T-cell (primary cell): ENCODE measurements at regions not wholly inside any gene's neighbourhood (a gene's known extent, or its start where the extent isn't known, plus 50 kb on each side); places are given as distances from the start of the nearest gene placed in this dataset.
"Not testable (repeated sequence)": the region's sequence is repeated elsewhere in the genome, so short reads cannot be mapped to it uniquely, and the experiment has no call there.

ENCODE experiments used
- ATAC-seq, 4 experiments: fragments of 200-7000 bp in 3 of 4; fragments of 150-1000 bp in 1 of 4; cut with Tn5 transposase; replicated peaks in 1 of 4; 1 replicate in 3 of 4; 2 replicates in 1 of 4; pipeline ENCODE4 v1.10.0; 2021; ENCODE audit warnings: moderate library complexity in 3 of 4, mild to moderate bottlenecking in 2 of 4, moderate number of reproducible peaks in 1 of 4
- CTCF ChIA-PET, 2 donors: fragments of 300-600 bp; sonication (Branson Sonifier 250); formaldehyde crosslinking; loops; one replicate each; lab custom pipeline; 2022; ENCODE audit warnings: antibody characterized with exemption in 2 of 2; lab: Charles Lee
- POLR2A ChIA-PET, 2 donors: fragments of 300-600 bp; sonication (Branson Sonifier 250); formaldehyde crosslinking; loops; one replicate each; lab custom pipeline; 2022; ENCODE audit warnings: antibody characterized with exemption in 2 of 2; lab: Charles Lee
- DNase-seq, 35 experiments: peaks; one replicate each; pipeline versions ENCODE4 v3.0.0 to v3.0.0-alpha.2; 2013 to 2023
- H3K27ac ChIP-seq: one replicate; pipeline ENCODE4 v1.5.1; 2013; ENCODE audit warnings: low read length
- H3K27me3 ChIP-seq, 2 experiments: replicated peaks in 1 of 2; 1 replicate in 1 of 2; 2 replicates in 1 of 2; pipeline versions ENCODE4 v1.6.1 to v1.7.0; 2013; ENCODE audit warnings: low read length in 1 of 2, mixed read lengths in 1 of 2; ENCODE audit not compliant: control insufficient read depth in 2 of 2, insufficient read depth in 2 of 2; ENCODE audit errors: extremely low read depth in 1 of 2
- H3K36me3 ChIP-seq, 2 donors: 1 replicate in 1 of 2; 2 replicates in 1 of 2; pipeline versions ENCODE4 v1.6.1 to v1.7.0; 2013; ENCODE audit warnings: low read length in 1 of 2; ENCODE audit not compliant: control insufficient read depth in 2 of 2, insufficient read depth in 1 of 2; ENCODE audit errors: extremely low read depth in 1 of 2
- H3K4me1 ChIP-seq, 2 experiments: 1 replicate in 1 of 2; 2 replicates in 1 of 2; pipeline versions ENCODE4 v1.6.1 to v1.7.0; 2013; ENCODE audit warnings: low read length in 2 of 2, mixed read lengths in 1 of 2; ENCODE audit not compliant: insufficient read depth in 2 of 2, control insufficient read depth in 1 of 2; ENCODE audit errors: extremely low read depth in 1 of 2
- H3K4me3 ChIP-seq, 2 donors: 1 replicate in 1 of 2; 2 replicates in 1 of 2; pipeline versions ENCODE4 v1.5.1 to v1.7.0; 2013; ENCODE audit warnings: mild to moderate bottlenecking in 2 of 2, low read length in 1 of 2, moderate library complexity in 1 of 2; ENCODE audit not compliant: control insufficient read depth in 1 of 2; ENCODE audit errors: extremely low read depth in 1 of 2
- H3K9me3 ChIP-seq: 2 replicates; pipeline ENCODE4 v1.7.0; 2013
- H3K27ac Mint-ChIP-seq, 2 donors: one replicate each; pipeline ENCODE4 v1.8.0; 2020 to 2021; ENCODE audit warnings: mild to moderate bottlenecking in 2 of 2, mixed read lengths in 2 of 2
- H3K27me3 Mint-ChIP-seq, 2 donors: one replicate each; pipeline ENCODE4 v1.8.0; 2021 to 2022; ENCODE audit warnings: mixed read lengths in 2 of 2
- H3K36me3 Mint-ChIP-seq: one replicate; pipeline ENCODE4 v1.8.0; 2021; ENCODE audit warnings: mixed read lengths
- H3K4me1 Mint-ChIP-seq, 3 donors: one replicate each; pipeline ENCODE4 v1.8.0; 2020 to 2022; ENCODE audit warnings: mixed read lengths in 3 of 3, mild to moderate bottlenecking in 1 of 3
- H3K4me3 Mint-ChIP-seq, 3 donors: one replicate each; pipeline ENCODE4 v1.8.0; 2020 to 2022; ENCODE audit warnings: mild to moderate bottlenecking in 3 of 3, mixed read lengths in 3 of 3, moderate library complexity in 3 of 3
- H3K9me3 Mint-ChIP-seq, 3 donors: one replicate each; pipeline ENCODE4 v1.8.0; 2020 to 2022; ENCODE audit warnings: mixed read lengths in 3 of 3
- WGBS: methylation state at CpG from one replicate; pipeline ENCODE4 v1.1.5; 2013; ENCODE audit warnings: missing lambda C conversion rate; ENCODE audit not compliant: insufficient coverage; 5-methylcytosine and 5-hydroxymethylcytosine counted together

- WGBS = no CpG with 5 or more reads among the region's 5 CpGs
- H3K27me3 ChIP-seq, H3K27me3 Mint-ChIP-seq, H3K27ac ChIP-seq, DNase-seq, H3K27ac Mint-ChIP-seq, ATAC-seq, H3K4me1 ChIP-seq, H3K4me1 Mint-ChIP-seq, H3K4me3 ChIP-seq, H3K36me3 Mint-ChIP-seq, H3K9me3 Mint-ChIP-seq, H3K9me3 ChIP-seq, H3K4me3 Mint-ChIP-seq, CTCF ChIA-PET, POLR2A ChIA-PET, H3K36me3 ChIP-seq: not testable (repeated sequence)
Observed at GRCh38 chr12:9543341-9543740, 64.4 kb downstream of the KLRB1 start.

GRCh38 chr12:9542827-9543226 lies 64.9 kb downstream of the KLRB1 start:
- DNase-seq, H3K4me1 ChIP-seq, ATAC-seq, H3K36me3 Mint-ChIP-seq, H3K36me3 ChIP-seq, POLR2A ChIA-PET, H3K9me3 Mint-ChIP-seq, CTCF ChIA-PET, H3K27ac ChIP-seq, H3K27ac Mint-ChIP-seq, H3K9me3 ChIP-seq, H3K4me1 Mint-ChIP-seq, H3K27me3 ChIP-seq, H3K4me3 ChIP-seq, H3K27me3 Mint-ChIP-seq, H3K4me3 Mint-ChIP-seq: not testable (repeated sequence)
- WGBS = no CpG with 5 or more reads among the region's 3 CpGs

- DNase-seq, H3K27ac ChIP-seq, H3K9me3 ChIP-seq, POLR2A ChIA-PET, H3K4me1 Mint-ChIP-seq, H3K27me3 ChIP-seq, H3K4me1 ChIP-seq, H3K4me3 ChIP-seq, ATAC-seq, H3K4me3 Mint-ChIP-seq, CTCF ChIA-PET, H3K27me3 Mint-ChIP-seq, H3K9me3 Mint-ChIP-seq, H3K27ac Mint-ChIP-seq, H3K36me3 ChIP-seq, H3K36me3 Mint-ChIP-seq: not testable (repeated sequence)
- WGBS = no CpG with 5 or more reads among the region's 1 CpG
Observed at GRCh38 chr12:9515925-9516324, 91.8 kb downstream of the KLRB1 start.

- WGBS = no CpG with 5 or more reads among the region's 5 CpGs
- H3K27ac ChIP-seq, DNase-seq, H3K9me3 Mint-ChIP-seq, H3K4me3 ChIP-seq, H3K27me3 ChIP-seq, ATAC-seq, H3K36me3 ChIP-seq, H3K9me3 ChIP-seq, H3K27me3 Mint-ChIP-seq, H3K36me3 Mint-ChIP-seq, H3K4me1 ChIP-seq, POLR2A ChIA-PET, H3K4me3 Mint-ChIP-seq, CTCF ChIA-PET: not testable (repeated sequence)
- peak overlapping the region in 1 of 2 donors; percentile 18 for H3K27ac Mint-ChIP-seq
- H3K4me1 Mint-ChIP-seq = peaks cover 0 to 16% (median 15%) of the 10 kb centered on the region in 3 donors
Observed at GRCh38 chr12:9512695-9513094, 95.0 kb downstream of the KLRB1 start.

- H3K36me3 ChIP-seq, H3K36me3 Mint-ChIP-seq: not testable (repeated sequence)
- peak in 1 of 35 experiments; percentile 0 for DNase-seq
Observed at GRCh38 chr12:9510392-9511011, 97.2 kb downstream of the KLRB1 start.

GRCh38 chr12:9509464-9510161 lies 98.1 kb downstream of the KLRB1 start:
- H3K36me3 ChIP-seq = no peaks in the 10 kb centered on the region
- no peak overlapping the region for H3K4me3 ChIP-seq
- WGBS = no CpG with 5 or more reads among the region's 3 CpGs
- no peaks in the 10 kb centered on the region for H3K9me3 Mint-ChIP-seq
- H3K9me3 ChIP-seq = no peaks in the 10 kb centered on the region
- no peak overlapping the region for H3K27ac ChIP-seq
- H3K4me1 ChIP-seq = no peaks in the 10 kb centered on the region
- CTCF ChIA-PET = no interaction called here
- no peaks in the 10 kb centered on the region for H3K36me3 Mint-ChIP-seq
- H3K4me1 Mint-ChIP-seq = peaks cover 0 to 16% (median 15%) of the 10 kb centered on the region in 3 donors
- no peaks in the 10 kb centered on the region for H3K27me3 ChIP-seq
- DNase-seq (no peak), ATAC-seq (no peak)
- H3K27me3 Mint-ChIP-seq = no peaks in the 10 kb centered on the region
- no peak overlapping the region for H3K4me3 Mint-ChIP-seq
- POLR2A ChIA-PET = no interaction called here
- no peak overlapping the region for H3K27ac Mint-ChIP-seq

More at GRCh38 chr12:9510392-9511011, 97.2 kb downstream of the KLRB1 start:
- H3K4me1 ChIP-seq, H3K27me3 ChIP-seq, H3K4me3 Mint-ChIP-seq, H3K27me3 Mint-ChIP-seq, CTCF ChIA-PET, H3K9me3 Mint-ChIP-seq, H3K4me3 ChIP-seq, H3K9me3 ChIP-seq, H3K27ac ChIP-seq, POLR2A ChIA-PET: not testable (repeated sequence)
- ATAC-seq = peak in 2 of 4 experiments; percentile 53 to 89
- Mint-ChIP-seq H3K4me1 (peaks cover 0 to 16% (median 15%) of the 10 kb centered on the region in 3 donors), H3K27ac (peak overlapping the region in 1 of 2 donors; percentile 89)
- no CpG with 5 or more reads among the region's 1 CpG for WGBS
